ENCODE measurements at regions not wholly inside any gene's neighbourhood (a gene's known extent, or its start where the extent isn't known, plus 50 kb on each side); places are given as distances from the start of the nearest gene placed in this dataset.

DNA sequence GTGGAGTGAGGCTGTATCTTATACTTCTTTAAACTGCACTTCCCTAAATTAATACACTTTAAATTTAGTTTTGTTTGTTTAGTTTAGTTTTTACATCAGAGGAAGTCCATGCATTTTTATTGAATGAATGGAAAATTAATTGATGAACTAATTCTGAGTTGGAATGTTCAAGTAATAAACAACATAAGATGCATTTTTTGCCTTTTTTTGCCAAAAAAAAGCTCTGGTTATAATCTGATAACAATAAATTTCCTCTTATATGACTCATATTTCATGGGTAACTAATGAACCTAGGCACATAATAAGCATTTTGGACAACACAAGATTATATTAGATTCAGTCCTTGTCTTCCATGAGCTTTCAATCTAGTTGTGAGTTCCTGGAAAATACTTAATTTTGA, 323.1 kb downstream of the CENPW start:
- no peak for DNase-seq (ENCODE audit: low spot score)
- H3K79me2 ChIP-seq (ENCODE audit: low read depth) = no peaks in the 10 kb centered on the region
- no peaks in the 10 kb centered on the region for H3K4me1 ChIP-seq
- H3K27me3 Mint-ChIP-seq (ENCODE audit: insufficient read depth, low read depth) = no peaks in the 10 kb centered on the region
- H3K4me2 ChIP-seq = no peak overlapping the region
- H3K27ac Mint-ChIP-seq = no peak overlapping the region
- H3K27me3 ChIP-seq = no peaks in the 10 kb centered on the region
- H3K9ac ChIP-seq = no peak overlapping the region
- no peak overlapping the region for H3K4me3 ChIP-seq
- TF ChIP-seq, protein P1, sequence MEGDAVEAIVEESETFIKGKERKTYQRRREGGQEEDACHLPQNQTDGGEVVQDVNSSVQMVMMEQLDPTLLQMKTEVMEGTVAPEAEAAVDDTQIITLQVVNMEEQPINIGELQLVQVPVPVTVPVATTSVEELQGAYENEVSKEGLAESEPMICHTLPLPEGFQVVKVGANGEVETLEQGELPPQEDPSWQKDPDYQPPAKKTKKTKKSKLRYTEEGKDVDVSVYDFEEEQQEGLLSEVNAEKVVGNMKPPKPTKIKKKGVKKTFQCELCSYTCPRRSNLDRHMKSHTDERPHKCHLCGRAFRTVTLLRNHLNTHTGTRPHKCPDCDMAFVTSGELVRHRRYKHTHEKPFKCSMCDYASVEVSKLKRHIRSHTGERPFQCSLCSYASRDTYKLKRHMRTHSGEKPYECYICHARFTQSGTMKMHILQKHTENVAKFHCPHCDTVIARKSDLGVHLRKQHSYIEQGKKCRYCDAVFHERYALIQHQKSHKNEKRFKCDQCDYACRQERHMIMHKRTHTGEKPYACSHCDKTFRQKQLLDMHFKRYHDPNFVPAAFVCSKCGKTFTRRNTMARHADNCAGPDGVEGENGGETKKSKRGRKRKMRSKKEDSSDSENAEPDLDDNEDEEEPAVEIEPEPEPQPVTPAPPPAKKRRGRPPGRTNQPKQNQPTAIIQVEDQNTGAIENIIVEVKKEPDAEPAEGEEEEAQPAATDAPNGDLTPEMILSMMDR (IDR thresholded peaks at IDR 0.05) = no peak
- no peak for TF ChIP-seq EZH2 (IDR thresholded peaks at IDR 0.05)
- no peak for TF ChIP-seq EZH2phosphoT487 (IDR thresholded peaks at IDR 0.05)
- H3K36me3 Mint-ChIP-seq = no peaks in the 10 kb centered on the region
- no peaks in the 10 kb centered on the region for H3F3A ChIP-seq (ENCODE audit: low read depth)
- no peaks in the 10 kb centered on the region for H3K9me3 Mint-ChIP-seq
- no peaks in the 10 kb centered on the region for H3K9me3 ChIP-seq (ENCODE audit: low read depth)
- H2AFZ ChIP-seq (replicated peaks) = no peak overlapping the region
- H4K20me1 ChIP-seq (ENCODE audit: low read depth) = no peaks in the 10 kb centered on the region
- no peak overlapping the region for H3K4me3 Mint-ChIP-seq
- no peaks in the 10 kb centered on the region for H3K4me1 Mint-ChIP-seq
- H3K27ac ChIP-seq = no peak overlapping the region
- H3K36me3 ChIP-seq = no peaks in the 10 kb centered on the region

DNA sequence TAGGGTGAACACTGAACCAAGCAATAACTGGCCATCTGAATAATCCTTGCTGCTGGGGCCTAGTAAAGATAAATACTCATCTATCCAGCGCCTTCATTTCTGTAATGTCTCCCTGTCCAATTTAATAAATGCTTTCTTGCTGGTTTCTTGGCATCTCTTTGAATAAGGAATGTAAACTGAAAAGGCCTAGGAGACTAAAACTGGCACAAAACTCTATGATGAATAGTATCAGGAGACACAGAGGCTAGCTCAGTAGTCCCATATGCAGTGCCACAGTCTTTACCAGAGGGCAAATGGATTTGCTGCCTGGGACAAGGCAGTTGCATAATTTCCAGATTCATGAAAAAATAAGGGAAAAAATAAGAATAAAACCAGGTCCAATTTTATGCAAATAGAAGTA, 324.4 kb downstream of the CENPW start:
- Mint-ChIP-seq H3K9me3 (peaks cover 3% of the 10 kb centered on the region), H3K27me3 (ENCODE audit: insufficient read depth, low read depth) (no peaks in the 10 kb centered on the region), H3K36me3 (no peaks in the 10 kb centered on the region), H3K4me1 (no peaks in the 10 kb centered on the region), H3K4me3 (no peak overlapping the region), H3K27ac (no peak overlapping the region)
- Histone ChIP-seq H3K9me3 (ENCODE audit: low read depth) (no peaks in the 10 kb centered on the region), H3K36me3 (no peaks in the 10 kb centered on the region), H3K27me3 (no peaks in the 10 kb centered on the region), H3F3A (ENCODE audit: low read depth) (no peaks in the 10 kb centered on the region), H4K20me1 (ENCODE audit: low read depth) (no peaks in the 10 kb centered on the region), H3K4me1 (no peaks in the 10 kb centered on the region), H2AFZ (replicated peaks) (no peak overlapping the region), H3K4me2 (no peak overlapping the region), H3K27ac (no peak overlapping the region), H3K79me2 (ENCODE audit: low read depth) (no peaks in the 10 kb centered on the region), H3K4me3 (no peak overlapping the region), H3K9ac (no peak overlapping the region)
- TF ChIP-seq, protein P1 (IDR thresholded peaks at IDR 0.05) = no peak
- TF ChIP-seq EZH2phosphoT487 (IDR thresholded peaks at IDR 0.05) (no peak), EZH2 (IDR thresholded peaks at IDR 0.05) (no peak)
- DNase-seq (ENCODE audit: low spot score) = no peak

DNA sequence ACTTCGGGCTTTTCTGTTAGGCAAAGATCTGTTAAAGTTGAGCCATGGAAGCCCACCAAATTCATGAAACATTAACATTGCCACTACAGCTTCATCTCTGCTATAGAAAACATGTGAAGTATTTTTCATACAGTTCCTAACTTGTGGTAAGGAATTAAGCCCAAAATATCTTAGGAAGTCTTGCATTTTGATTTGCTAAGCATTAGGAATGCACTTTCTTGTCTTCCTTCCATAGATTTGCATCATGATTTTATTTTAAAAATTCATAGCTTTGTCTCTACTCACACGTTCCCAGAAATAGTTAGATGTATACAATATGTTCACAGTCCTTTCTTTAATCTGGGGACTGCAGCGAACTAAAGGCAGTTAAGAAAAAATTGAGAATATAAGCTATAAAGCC, 325.6 kb downstream of the CENPW start:
- H3K4me1 Mint-ChIP-seq = no peaks in the 10 kb centered on the region
- H3K27me3 ChIP-seq = no peaks in the 10 kb centered on the region
- no peaks in the 10 kb centered on the region for H3K79me2 ChIP-seq (ENCODE audit: low read depth)
- no peak overlapping the region for H3K4me3 Mint-ChIP-seq
- no peak for DNase-seq (ENCODE audit: low spot score)
- no peak overlapping the region for H3K27ac Mint-ChIP-seq
- TF ChIP-seq EZH2phosphoT487 (IDR thresholded peaks at IDR 0.05) = no peak
- no peak for TF ChIP-seq EZH2 (IDR thresholded peaks at IDR 0.05)
- TF ChIP-seq, protein P1 (IDR thresholded peaks at IDR 0.05) = no peak
- no peak overlapping the region for H3K4me3 ChIP-seq
- peaks cover 5% of the 10 kb centered on the region for H3K9me3 Mint-ChIP-seq
- no peaks in the 10 kb centered on the region for H3F3A ChIP-seq (ENCODE audit: low read depth)
- H3K4me1 ChIP-seq = no peaks in the 10 kb centered on the region
- H3K27ac ChIP-seq = no peak overlapping the region
- no peak overlapping the region for H3K4me2 ChIP-seq
- no peak overlapping the region for H3K9ac ChIP-seq
- no peak overlapping the region for H2AFZ ChIP-seq (replicated peaks)
- H3K36me3 Mint-ChIP-seq = no peaks in the 10 kb centered on the region
- no peaks in the 10 kb centered on the region for H3K27me3 Mint-ChIP-seq (ENCODE audit: insufficient read depth, low read depth)
- H3K9me3 ChIP-seq (ENCODE audit: low read depth) = no peaks in the 10 kb centered on the region
- H3K36me3 ChIP-seq = peaks cover 2% of the 10 kb centered on the region
- H4K20me1 ChIP-seq (ENCODE audit: low read depth) = no peaks in the 10 kb centered on the region

DNA sequence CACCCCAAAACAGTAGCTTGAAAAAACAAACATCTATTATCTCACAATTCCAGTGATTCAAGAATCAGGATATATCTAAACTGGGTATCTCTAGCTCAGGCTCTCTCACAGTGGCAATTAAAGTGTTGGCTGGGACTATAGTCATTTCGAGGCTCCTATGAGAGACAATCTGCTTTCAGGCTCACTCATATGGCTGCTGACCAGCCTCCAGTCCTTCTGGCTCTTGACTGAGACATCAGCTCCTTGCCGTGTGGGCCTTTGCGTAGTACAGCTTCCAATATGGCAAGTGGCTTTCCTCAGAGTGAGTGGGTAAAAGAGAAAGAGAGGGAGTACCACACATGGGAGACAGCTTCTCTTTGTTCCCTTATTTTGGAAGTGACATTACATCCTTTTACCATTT, 327.2 kb downstream of the CENPW start:
- no peak overlapping the region for H3K9ac ChIP-seq
- Mint-ChIP-seq H3K4me1 (no peaks in the 10 kb centered on the region), H3K4me3 (no peak overlapping the region), H3K27ac (no peak overlapping the region), H3K36me3 (no peaks in the 10 kb centered on the region), H3K9me3 (peaks cover 8% of the 10 kb centered on the region), H3K27me3 (ENCODE audit: insufficient read depth, low read depth) (no peaks in the 10 kb centered on the region)
- no peaks in the 10 kb centered on the region for H3K27me3 ChIP-seq
- no peak for DNase-seq (ENCODE audit: low spot score)
- peaks cover 2% of the 10 kb centered on the region for H3K36me3 ChIP-seq
- H3K4me1 ChIP-seq = no peaks in the 10 kb centered on the region
- H3K27ac ChIP-seq = no peak overlapping the region
- no peak overlapping the region for H3K4me3 ChIP-seq
- H3K9me3 ChIP-seq (ENCODE audit: low read depth) = no peaks in the 10 kb centered on the region
- TF ChIP-seq, protein P1 (IDR thresholded peaks at IDR 0.05) = no peak
- no peak for TF ChIP-seq EZH2phosphoT487 (IDR thresholded peaks at IDR 0.05)
- TF ChIP-seq EZH2 (IDR thresholded peaks at IDR 0.05) = no peak
- no peaks in the 10 kb centered on the region for H3K79me2 ChIP-seq (ENCODE audit: low read depth)
- no peak overlapping the region for H2AFZ ChIP-seq (replicated peaks)
- no peaks in the 10 kb centered on the region for H3F3A ChIP-seq (ENCODE audit: low read depth)
- no peak overlapping the region for H3K4me2 ChIP-seq
- H4K20me1 ChIP-seq (ENCODE audit: low read depth) = no peaks in the 10 kb centered on the region

All from neural progenitor cell (in vitro differentiated cells).